K562 (cell line): ENCODE measurements at regions not wholly inside any gene's neighbourhood (a gene's known extent, or its start where the extent isn't known, plus 50 kb on each side); places are given as distances from the start of the nearest gene placed in this dataset.

Source experiments
- ATAC-seq: fragments of 200-7000 bp; cut with Tn5 transposase; 3 replicates; pipeline ENCODE4 v1.9.1; 2020; ENCODE audit warnings: moderate library complexity
- BruUV-seq: library from RNA; stranded (reverse); fragments of 400-500 nt; replicated peaks from 2 replicates; lab custom pipeline; 2021; lab: Mats Ljungman, UMichigan
- CTCF ChIA-PET: fragments of 300-600 bp; formaldehyde crosslinking; extraction: SDS; loops from one replicate; lab custom pipeline; 2021; ENCODE audit warnings: low intra/inter-chr PET ratio; lab: Yijun Ruan, JAX
- POLR2A ChIA-PET: fragments of 300-600, 350-650 bp; sonication (Branson Sonifier 250); formaldehyde crosslinking; extraction: SDS; loops from one replicate; lab custom pipeline; 2021; ENCODE audit warnings: antibody characterized with exemption, inconsistent platforms; lab: Yijun Ruan, JAX
- DNase-seq, 4 experiments: peaks; one replicate each; pipeline versions ENCODE4 v3.0.0 to v3.0.0-alpha.2; 2011 to 2018; ENCODE audit warnings: low spot score in 3 of 4, mixed read lengths in 3 of 4; ENCODE audit errors: extremely low read depth in 1 of 4
- FAIRE-seq: peaks from 2 replicates; lab custom pipeline; 2011; peaks lifted over from hg19 to GRCh38; lab: Jason Lieb, UNC
- H2AFZ ChIP-seq: 2 replicates; pipeline ENCODE4 v1.6.0; 2011; ENCODE audit warnings: low read depth, low read length, control low read depth, inconsistent platforms
- H3K27ac ChIP-seq: fragments of 200-600 bp; 3 replicates; pipeline ENCODE4 v1.8.0; 2011; ENCODE audit warnings: low read depth, mild to moderate bottlenecking, control low read depth, inconsistent platforms, low read length, moderate library complexity, mixed read lengths; ENCODE audit errors: extremely low read depth
- H3K27me3 ChIP-seq, 2 experiments: fragments of 300-600 bp in 1 of 2; 2 replicates in 1 of 2; 3 replicates in 1 of 2; pipeline versions ENCODE4 v1.6.0 to v1.8.0; 2011; ENCODE audit warnings: inconsistent platforms in 2 of 2, low read length in 2 of 2, mild to moderate bottlenecking in 1 of 2, mixed read lengths in 1 of 2, moderate library complexity in 1 of 2; ENCODE audit not compliant: control insufficient read depth in 2 of 2, insufficient read depth in 2 of 2
- H3K36me3 ChIP-seq: fragments of 300-600 bp; 3 replicates; pipeline ENCODE4 v1.8.0; 2011; ENCODE audit warnings: mild to moderate bottlenecking, low read length, inconsistent platforms; ENCODE audit not compliant: control insufficient read depth, insufficient read depth
- H3K4me1 ChIP-seq, 2 experiments: fragments of 200-600 bp in 1 of 2; replicated peaks in 1 of 2; 2 replicates in 1 of 2; 3 replicates in 1 of 2; pipeline versions ENCODE4 v1.5.1 to v1.8.0; 2011; ENCODE audit warnings: inconsistent platforms in 2 of 2, low read length in 2 of 2, mild to moderate bottlenecking in 1 of 2, mixed read lengths in 1 of 2, moderate library complexity in 1 of 2; ENCODE audit not compliant: control insufficient read depth in 2 of 2, insufficient read depth in 2 of 2
- H3K4me2 ChIP-seq: 2 replicates; pipeline ENCODE4 v1.6.1; 2011; ENCODE audit warnings: low read length, control low read depth, inconsistent platforms, mixed read lengths; ENCODE audit not compliant: insufficient read depth
- H3K4me3 ChIP-seq: fragments of 200-600 bp; sonication (generic), shearing (Covaris generic); 2 replicates; pipeline ENCODE4 v1.5.1; 2016; ENCODE audit warnings: control low read depth, inconsistent platforms
- H3K79me2 ChIP-seq: fragments of 200-600 bp; 3 replicates; pipeline ENCODE4 v1.8.0; 2011; ENCODE audit warnings: low read length, inconsistent platforms; ENCODE audit not compliant: control insufficient read depth, insufficient read depth
- H3K9ac ChIP-seq, 2 experiments: 2 replicates each; pipeline versions ENCODE4 v1.6.0 to v1.6.1; 2011; ENCODE audit warnings: low read depth in 2 of 2, low read length in 2 of 2, control low read depth in 1 of 2, inconsistent platforms in 1 of 2, mild to moderate bottlenecking in 1 of 2, mixed read lengths in 1 of 2; ENCODE audit not compliant: insufficient read depth in 1 of 2
- H3K9me1 ChIP-seq: one replicate; pipeline ENCODE4 v1.6.0; 2011; ENCODE audit warnings: inconsistent platforms, mild to moderate bottlenecking, low read length, moderate library complexity; ENCODE audit not compliant: control insufficient read depth, insufficient read depth
- H3K9me3 ChIP-seq: replicated peaks from 2 replicates; pipeline ENCODE4 v1.5.1; 2011; ENCODE audit warnings: low read depth, low read length, inconsistent platforms; ENCODE audit not compliant: control insufficient read depth, insufficient read depth
- H4K20me1 ChIP-seq: replicated peaks from 2 replicates; pipeline ENCODE4 v1.6.1; 2011; ENCODE audit warnings: low read length, inconsistent platforms, mixed read lengths; ENCODE audit not compliant: control insufficient read depth, insufficient read depth
- ATF1 ChIP-seq, 2 experiments: fragments of 450-650 bp in 1 of 2; IDR thresholded peaks; 2 replicates each; pipeline ENCODE4 v1.6.1; 2016; ENCODE audit warnings: missing compliant biosample characterization in 1 of 2, missing genetic modification characterization in 1 of 2
- CREBBP ChIP-seq: IDR thresholded peaks from one replicate; pipeline ENCODE4 v1.6.1; 2012; ENCODE audit warnings: low read depth, mild to moderate bottlenecking, control low read depth, inconsistent platforms, low read length
- EP400 ChIP-seq: fragments of 450-650 bp; IDR thresholded peaks from 2 replicates; pipeline ENCODE4 v1.6.1; 2017; ENCODE audit warnings: antibody characterized with exemption, mild to moderate bottlenecking, moderate library complexity
- HLTF ChIP-seq: fragments of 450-650 bp; IDR thresholded peaks from 2 replicates; pipeline ENCODE4 v1.6.1; 2016
- MAFF ChIP-seq: IDR thresholded peaks from 2 replicates; pipeline ENCODE4 v1.6.1; 2012; ENCODE audit warnings: low read length, improper control_type of control experiment
- MTF1 ChIP-seq: fragments of 250-450 bp; sonication (Bioruptor Pico); IDR thresholded peaks from 2 replicates; pipeline ENCODE4 v1.9.0; 2021; ENCODE audit warnings: moderate library complexity, mild to moderate bottlenecking, inconsistent platforms, borderline replicate concordance
- MYNN ChIP-seq, 2 experiments: sonication (generic); formaldehyde crosslinking in 1 of 2; IDR thresholded peaks; 2 replicates each; pipeline versions ENCODE4 v1.5.0 to v1.6.1; 2016 to 2020; ENCODE audit warnings: antibody characterized with exemption in 1 of 2, missing genetic modification reagents in 1 of 2
- SUPT5H ChIP-seq: fragments of 450-650 bp; IDR thresholded peaks from 2 replicates; pipeline ENCODE4 v1.6.1; 2016
- YY1 ChIP-seq, 3 experiments: IDR thresholded peaks; 2 replicates each; pipeline ENCODE4 v1.6.1; 2011; ENCODE audit warnings: low read length in 2 of 3, mild to moderate bottlenecking in 2 of 3, moderate library complexity in 2 of 3, borderline replicate concordance in 1 of 3, control low read depth in 1 of 3, low read depth in 1 of 3; ENCODE audit not compliant: insufficient read depth in 3 of 3, insufficient replicate concordance in 2 of 3, control insufficient read depth in 1 of 3, insufficient read length in 1 of 3; ENCODE audit errors: extremely low read depth in 1 of 3
- ZNF224 ChIP-seq: sonication (generic); formaldehyde crosslinking; IDR thresholded peaks from 2 replicates; pipeline ENCODE4 v1.8.0; 2022; ENCODE audit warnings: mild to moderate bottlenecking, missing genetic modification reagents
- ZNF253 ChIP-seq: fragments of 250-450 bp; sonication (Bioruptor Pico); conservative IDR thresholded peaks from 2 replicates; pipeline ENCODE4 v1.6.1; 2021; ENCODE audit warnings: mild to moderate bottlenecking
- ZNF589 ChIP-seq: fragments of 200-800 bp; sonication (Bioruptor generic); IDR thresholded peaks from 2 replicates; pipeline ENCODE4 v1.6.1; 2016; ENCODE audit warnings: low read depth, missing genetic modification characterization, missing compliant biosample characterization
- WGBS: fragments of 100-300 bp; shearing (Covaris generic); methylation state at CpG from one replicate; pipeline ENCODE4 v1.1.6; 2016; ENCODE audit warnings: low coverage, mixed read lengths; ENCODE audit not compliant: insufficient coverage; ENCODE audit errors: missing lambda C conversion rate; 5-methylcytosine and 5-hydroxymethylcytosine counted together
- in situ Hi-C: fragments of 300-500 bp; cut with MboI; formaldehyde crosslinking; loops from 4 replicates; pipeline ENCODE4 v1.15.0; 2018; ENCODE audit warnings: inconsistent platforms, mixed read lengths
- intact Hi-C: fragments of 100-400 bp; cut with micrococcal nuclease; formaldehyde crosslinking; loops from 2 replicates; pipeline ENCODE4 v1.14.2; 2022

DNA sequence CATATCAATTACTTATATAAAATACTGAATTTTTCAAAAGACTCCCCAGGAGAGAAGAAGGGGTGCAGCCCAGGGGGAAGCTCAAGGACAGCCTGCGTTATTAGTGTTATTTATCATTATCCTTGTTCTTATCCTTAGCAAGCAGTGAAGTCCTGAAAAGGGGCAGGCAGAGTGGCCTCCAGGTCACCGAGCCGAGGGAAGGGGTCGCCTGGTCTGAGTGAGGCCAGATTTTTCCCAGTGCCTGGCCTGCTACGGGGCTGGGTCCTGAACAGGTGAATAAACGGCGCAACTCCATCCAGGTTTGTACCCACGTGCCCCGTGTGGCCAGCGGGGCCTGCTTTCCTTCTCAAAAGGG is 123.7 kb downstream of the BRD1 start:
- FAIRE-seq (no peak), ATAC-seq (no peak), DNase-seq (no peak)
- intact Hi-C loops (no loop called here), in situ Hi-C loops (no loop called here)
- WGBS: 28% methylated on average over 6 of the region's 10 CpGs
- H3K9ac ChIP-seq: no peak overlapping the region
- H3K4me1 ChIP-seq: peaks cover 17 to 28% of the 10 kb centered on the region in 2 experiments; a peak in 4 of 5 replicates
- H3K27ac ChIP-seq: no peak overlapping the region
- H3K27me3 ChIP-seq: no peaks in the 10 kb centered on the region; a peak in 2 of 5 replicates
- H4K20me1 ChIP-seq: no peaks in the 10 kb centered on the region
- no TSS peak for BruUV-seq
- H3K4me3 ChIP-seq: no peak overlapping the region; the same call in 1 of the 2 replicates
- no peak for TF ChIP-seq MTF1
- TF ChIP-seq ZNF224: no peak
- TF ChIP-seq MAFF: no peak
- no peak for TF ChIP-seq ZNF253
- no peak for TF ChIP-seq ZNF589 (CRISPR knock-in tag)
- no peak for TF ChIP-seq YY1 (IDR thresholded peaks at IDR 0.05; ENCODE audit: borderline replicate concordance in 1 of 3, control insufficient read depth in 1 of 3, extremely low read depth in 1 of 3, insufficient read depth in 3 of 3, insufficient read length in 1 of 3, insufficient replicate concordance in 2 of 3, low read depth in 1 of 3, low read length in 2 of 3)
- no peak for TF ChIP-seq CREBBP
- no peak for TF ChIP-seq EP400
- TF ChIP-seq HLTF: no peak
- TF ChIP-seq MYNN (IDR thresholded peaks at IDR 0.05): no peak
- no peak for TF ChIP-seq MYNN (CRISPR knock-in tag; IDR thresholded peaks at IDR 0.05)
- no peak for TF ChIP-seq ATF1 (CRISPR knock-in tag; IDR thresholded peaks at IDR 0.05)
- TF ChIP-seq ATF1 (tag; IDR thresholded peaks at IDR 0.05): no peak
- TF ChIP-seq SUPT5H: no peak
- CTCF ChIA-PET: no interaction called here
- H3K9me1 ChIP-seq: no peaks in the 10 kb centered on the region
- 0 out of 2 replicates have a peak overlapping the region, but pooled peaks have one; percentile 47 for H2AFZ ChIP-seq
- H3K9me3 ChIP-seq: peaks cover 9% of the 10 kb centered on the region
- no peaks in the 10 kb centered on the region for H3K79me2 ChIP-seq
- no peaks in the 10 kb centered on the region for H3K36me3 ChIP-seq
- H3K4me2 ChIP-seq: peak overlapping the region; percentile 55; the same call in 1 of the 2 replicates
- POLR2A ChIA-PET: no interaction called here
